ENCODE measurements at regions not wholly inside any gene's neighbourhood (a gene's known extent, or its start where the extent isn't known, plus 50 kb on each side); places are given as distances from the start of the nearest gene placed in this dataset.

- Histone ChIP-seq H3K4me1 (no peaks in the 10 kb centered on the region), H3K27ac (no peak overlapping the region), H3K36me3 (no peaks in the 10 kb centered on the region), H3K9me3 (no peaks in the 10 kb centered on the region), H3K4me3 (no peak overlapping the region), H3K27me3 (no peaks in the 10 kb centered on the region), H4K20me1 (no peaks in the 10 kb centered on the region), H3K9ac (no peak overlapping the region), H3K4me2 (no peak overlapping the region)
- no peak for TF ChIP-seq Cebpa-rat (IDR thresholded peaks at IDR 0.05)
These were observed 94.7 kb downstream of the SLC41A2 start for GRCh38 chr12:104863296-104863948.

GRCh38 chr12:104858611-104859543, 99.2 kb downstream of the SLC41A2 start:
- TF ChIP-seq Cebpa-rat (IDR thresholded peaks at IDR 0.05): no peak
- Histone ChIP-seq H3K4me1 (peaks cover 21% of the 10 kb centered on the region), H3K9ac (no peak overlapping the region), H3K4me2 (no peak overlapping the region), H4K20me1 (no peaks in the 10 kb centered on the region), H3K36me3 (no peaks in the 10 kb centered on the region), H3K27me3 (no peaks in the 10 kb centered on the region), H3K9me3 (no peaks in the 10 kb centered on the region), H3K27ac (no peak overlapping the region), H3K4me3 (no peak overlapping the region)

GRCh38 chr12:104856531-104856930, 101.6 kb downstream of the SLC41A2 start:
- no peaks in the 10 kb centered on the region for H3K27me3 ChIP-seq
- H3K4me3 ChIP-seq: no peak overlapping the region
- H3K4me1 ChIP-seq: peaks cover 21% of the 10 kb centered on the region
- H3K9ac ChIP-seq: no peak overlapping the region
- H4K20me1 ChIP-seq: no peaks in the 10 kb centered on the region
- no peak overlapping the region for H3K27ac ChIP-seq
- no peaks in the 10 kb centered on the region for H3K9me3 ChIP-seq
- TF ChIP-seq Cebpa-rat (IDR thresholded peaks at IDR 0.05): no peak
- H3K4me2 ChIP-seq: no peak overlapping the region
- no peaks in the 10 kb centered on the region for H3K36me3 ChIP-seq

- no peak overlapping the region for H3K27ac ChIP-seq
- no peak overlapping the region for H3K9ac ChIP-seq
- no peak overlapping the region for H3K4me3 ChIP-seq
- no peaks in the 10 kb centered on the region for H3K27me3 ChIP-seq
- H3K36me3 ChIP-seq: no peaks in the 10 kb centered on the region
- no peaks in the 10 kb centered on the region for H4K20me1 ChIP-seq
- peaks cover 21% of the 10 kb centered on the region for H3K4me1 ChIP-seq
- no peaks in the 10 kb centered on the region for H3K9me3 ChIP-seq
- TF ChIP-seq Cebpa-rat (IDR thresholded peaks at IDR 0.05): no peak
- peak overlapping the region; percentile 64 for H3K4me2 ChIP-seq
These were observed 102.5 kb downstream of the SLC41A2 start for GRCh38 chr12:104855599-104855998.

GRCh38 chr12:104852896-104853295, 105.2 kb downstream of the SLC41A2 start:
- H4K20me1 ChIP-seq: no peaks in the 10 kb centered on the region
- H3K36me3 ChIP-seq: no peaks in the 10 kb centered on the region
- H3K9me3 ChIP-seq: no peaks in the 10 kb centered on the region
- H3K4me1 ChIP-seq: peaks cover 21% of the 10 kb centered on the region
- no peak overlapping the region for H3K9ac ChIP-seq
- H3K4me2 ChIP-seq: no peak overlapping the region
- no peak overlapping the region for H3K4me3 ChIP-seq
- H3K27ac ChIP-seq: no peak overlapping the region
- no peaks in the 10 kb centered on the region for H3K27me3 ChIP-seq
- no peak for TF ChIP-seq Cebpa-rat (IDR thresholded peaks at IDR 0.05)

- Histone ChIP-seq H3K27ac (no peak overlapping the region), H3K27me3 (no peaks in the 10 kb centered on the region), H3K9me3 (no peaks in the 10 kb centered on the region), H3K4me2 (no peak overlapping the region), H3K4me1 (peaks cover 21% of the 10 kb centered on the region), H3K9ac (no peak overlapping the region), H4K20me1 (no peaks in the 10 kb centered on the region), H3K36me3 (no peaks in the 10 kb centered on the region), H3K4me3 (no peak overlapping the region)
- no peak for TF ChIP-seq Cebpa-rat (IDR thresholded peaks at IDR 0.05)
These were observed 106.0 kb downstream of the SLC41A2 start for GRCh38 chr12:104852102-104852501.

GRCh38 chr12:104850781-104851180, 107.3 kb downstream of the SLC41A2 start:
- Histone ChIP-seq H3K4me2 (no peak overlapping the region), H3K9ac (no peak overlapping the region), H3K27ac (no peak overlapping the region), H3K4me1 (peaks cover 17% of the 10 kb centered on the region), H3K9me3 (no peaks in the 10 kb centered on the region), H3K36me3 (no peaks in the 10 kb centered on the region), H4K20me1 (no peaks in the 10 kb centered on the region), H3K4me3 (no peak overlapping the region), H3K27me3 (no peaks in the 10 kb centered on the region)
- TF ChIP-seq Cebpa-rat (IDR thresholded peaks at IDR 0.05): no peak

- H3K36me3 ChIP-seq: no peaks in the 10 kb centered on the region
- no peak for TF ChIP-seq Cebpa-rat (IDR thresholded peaks at IDR 0.05)
- no peaks in the 10 kb centered on the region for H3K4me1 ChIP-seq
- no peak overlapping the region for H3K4me2 ChIP-seq
- no peak overlapping the region for H3K9ac ChIP-seq
- no peaks in the 10 kb centered on the region for H4K20me1 ChIP-seq
- H3K4me3 ChIP-seq: no peak overlapping the region
- H3K27me3 ChIP-seq: no peaks in the 10 kb centered on the region
- no peaks in the 10 kb centered on the region for H3K9me3 ChIP-seq
- H3K27ac ChIP-seq: no peak overlapping the region
These were observed 111.9 kb downstream of the SLC41A2 start for GRCh38 chr12:104846056-104846767.

- Histone ChIP-seq H3K9me3 (no peaks in the 10 kb centered on the region), H4K20me1 (no peaks in the 10 kb centered on the region), H3K4me2 (no peak overlapping the region), H3K4me3 (no peak overlapping the region), H3K27me3 (no peaks in the 10 kb centered on the region), H3K9ac (no peak overlapping the region), H3K27ac (no peak overlapping the region), H3K36me3 (no peaks in the 10 kb centered on the region), H3K4me1 (no peaks in the 10 kb centered on the region)
- TF ChIP-seq Cebpa-rat (IDR thresholded peaks at IDR 0.05): no peak
These were observed 114.0 kb downstream of the SLC41A2 start for GRCh38 chr12:104844123-104844522.

- H3K4me2 ChIP-seq: no peak overlapping the region
- no peak overlapping the region for H3K27ac ChIP-seq
- H3K27me3 ChIP-seq: no peaks in the 10 kb centered on the region
These were observed 117.8 kb downstream of the SLC41A2 start for GRCh38 chr12:104840262-104840661.

More at GRCh38 chr12:104840262-104840661, 117.8 kb downstream of the SLC41A2 start:
- no peaks in the 10 kb centered on the region for H3K36me3 ChIP-seq
- no peaks in the 10 kb centered on the region for H3K9me3 ChIP-seq
- H3K4me3 ChIP-seq: no peak overlapping the region
- no peak for TF ChIP-seq Cebpa-rat (IDR thresholded peaks at IDR 0.05)
- no peaks in the 10 kb centered on the region for H3K4me1 ChIP-seq
- no peak overlapping the region for H3K9ac ChIP-seq
- no peaks in the 10 kb centered on the region for H4K20me1 ChIP-seq
